GM12878 (cell line): ENCODE measurements at regions not wholly inside any gene's neighbourhood (a gene's known extent, or its start where the extent isn't known, plus 50 kb on each side); places are given as distances from the start of the nearest gene placed in this dataset.

Experiments
- ATAC-seq: fragments of 200-7000 bp; cut with Tn5 transposase; 3 replicates; pipeline ENCODE4 v1.9.1; 2020; ENCODE audit warnings: mild to moderate bottlenecking, moderate library complexity
- BruUV-seq: library from RNA; stranded (reverse); fragments of 400-500 nt; replicated peaks from 2 replicates; lab custom pipeline; 2021; lab: Mats Ljungman, UMichigan
- CTCF ChIA-PET: fragments of 300-600 bp; sonication (Branson Sonifier 250); formaldehyde crosslinking; extraction: SDS; loops from one replicate; lab custom pipeline; 2021; ENCODE audit warnings: inconsistent platforms; lab: Yijun Ruan, JAX
- POLR2A ChIA-PET: fragments of 350-600 bp; formaldehyde crosslinking; extraction: SDS; loops from one replicate; lab custom pipeline; 2021; ENCODE audit warnings: inconsistent platforms; lab: Charles Lee
- RAD21 ChIA-PET: fragments of 300-600 bp; sonication (Branson Sonifier 250); formaldehyde crosslinking; loops from one replicate; lab custom pipeline; 2023; ENCODE audit warnings: antibody characterized with exemption; ENCODE audit not compliant: unreplicated experiment; lab: Charles Lee
- SMC1A ChIA-PET: fragments of 300-600 bp; sonication (Branson Sonifier 250); formaldehyde crosslinking; loops from one replicate; lab custom pipeline; 2023; ENCODE audit not compliant: unreplicated experiment, uncharacterized antibody; lab: Charles Lee
- DNase-seq: peaks from one replicate; pipeline ENCODE4 v3.0.0-alpha.2; 2011; ENCODE audit warnings: low read depth, low spot score
- FAIRE-seq: peaks from 3 replicates; lab custom pipeline; 2011; peaks lifted over from hg19 to GRCh38; lab: Jason Lieb, UNC
- H2AFZ ChIP-seq: 2 replicates; pipeline ENCODE4 v1.6.0; 2011; ENCODE audit warnings: low read depth, low read length, control low read depth; ENCODE audit not compliant: control insufficient read depth
- H3K27ac ChIP-seq: 2 replicates; pipeline ENCODE4 v1.5.1; 2011; ENCODE audit warnings: control low read depth; ENCODE audit not compliant: control insufficient read depth, insufficient read depth
- H3K27me3 ChIP-seq, 2 experiments: replicated peaks in 1 of 2; 2 replicates each; pipeline versions ENCODE4 v1.6.0 to v1.6.1; 2011; ENCODE audit warnings: low read length in 1 of 2; ENCODE audit not compliant: control insufficient read depth in 2 of 2, insufficient read depth in 2 of 2
- H3K36me3 ChIP-seq, 2 experiments: 2 replicates each; pipeline ENCODE4 v1.5.1; 2011; ENCODE audit warnings: low read length in 1 of 2; ENCODE audit not compliant: control insufficient read depth in 2 of 2, insufficient read depth in 2 of 2
- H3K4me1 ChIP-seq: 2 replicates; pipeline ENCODE4 v1.6.1; 2011; ENCODE audit warnings: mild to moderate bottlenecking, low read length, moderate library complexity, mixed read lengths; ENCODE audit not compliant: control insufficient read depth, insufficient read depth
- H3K4me2 ChIP-seq: 2 replicates; pipeline ENCODE4 v1.6.0; 2011; ENCODE audit warnings: control low read depth; ENCODE audit not compliant: control insufficient read depth, insufficient read depth
- H3K4me3 ChIP-seq: fragments of 200-600 bp; sonication (generic); 2 replicates; pipeline ENCODE4 v1.5.1; 2016
- H3K79me2 ChIP-seq: 2 replicates; pipeline ENCODE4 v1.6.0; 2011; ENCODE audit warnings: low read length; ENCODE audit not compliant: control insufficient read depth, insufficient read depth
- H3K9ac ChIP-seq: 2 replicates; pipeline ENCODE4 v1.8.0; 2011; ENCODE audit warnings: low read length, control low read depth, mixed read lengths; ENCODE audit not compliant: control insufficient read depth, insufficient read depth
- H3K9me3 ChIP-seq: replicated peaks from 3 replicates; pipeline ENCODE4 v1.5.1; 2011; ENCODE audit warnings: mild to moderate bottlenecking, low read length; ENCODE audit not compliant: control insufficient read depth, insufficient read depth
- H4K20me1 ChIP-seq: 2 replicates; pipeline ENCODE4 v1.6.0; 2011; ENCODE audit not compliant: control insufficient read depth, insufficient read depth
- ESRRA ChIP-seq: IDR thresholded peaks from 2 replicates; pipeline ENCODE4 v1.6.1; 2012; ENCODE audit warnings: mild to moderate bottlenecking, low read length, improper control_type of control experiment
- GATAD2B ChIP-seq: fragments of 450-650 bp; conservative IDR thresholded peaks from 2 replicates; pipeline ENCODE4 v1.6.1; 2017; ENCODE audit warnings: low read depth, mild to moderate bottlenecking, moderate library complexity
- KLF5 ChIP-seq: fragments of 450-650 bp; IDR thresholded peaks from 2 replicates; pipeline ENCODE4 v1.6.1; 2014; ENCODE audit warnings: mild to moderate bottlenecking; ENCODE audit not compliant: partially characterized antibody
- NR2F1 ChIP-seq: fragments of 450-650 bp; conservative IDR thresholded peaks from 2 replicates; pipeline ENCODE4 v1.6.1; 2017; ENCODE audit warnings: mild to moderate bottlenecking
- SKIL ChIP-seq: fragments of 450-650 bp; IDR thresholded peaks from 2 replicates; pipeline ENCODE4 v1.6.1; 2017; ENCODE audit warnings: mild to moderate bottlenecking, low read depth, inconsistent platforms; ENCODE audit not compliant: poor library complexity, severe bottlenecking
- WRNIP1 ChIP-seq: IDR thresholded peaks from 2 replicates; pipeline ENCODE4 v1.6.1; 2011; ENCODE audit warnings: low read depth, low read length, improper control_type of control experiment, borderline replicate concordance
- WGBS: methylation state at CpG from one replicate; pipeline ENCODE4 v1.1.6; 2016; ENCODE audit warnings: low lambda C conversion rate; ENCODE audit not compliant: insufficient replicate concordance, insufficient coverage; ENCODE audit errors: missing lambda C conversion rate; 5-methylcytosine and 5-hydroxymethylcytosine counted together
- in situ Hi-C: fragments of 300-500 bp; cut with MboI; formaldehyde crosslinking; loops from 9 replicates; pipeline ENCODE4 v1.14.3; 2018; ENCODE audit warnings: mixed read lengths
- intact Hi-C: fragments of 100-400 bp; cut with micrococcal nuclease; formaldehyde crosslinking; loops from one replicate; pipeline ENCODE4 v1.14.2; 2022; ENCODE audit not compliant: unreplicated experiment
- TF ChIP-seq, protein P1 (sequence below), 3 experiments: IDR thresholded peaks in 2 of 3; conservative IDR thresholded peaks in 1 of 3; 2 replicates each; pipeline ENCODE4 v1.5.1; 2011; ENCODE audit warnings: low read depth in 3 of 3, low read length in 3 of 3, mild to moderate bottlenecking in 3 of 3, control low read depth in 2 of 3, moderate library complexity in 2 of 3, inconsistent platforms in 1 of 3, mixed read lengths in 1 of 3; ENCODE audit not compliant: control insufficient read depth in 2 of 3, insufficient read depth in 1 of 3; ENCODE audit errors: extremely low read depth in 1 of 3

- no TSS peak for BruUV-seq
- SMC1A ChIA-PET, result interaction anchor here (0.6 to 1.3 kb wide), 3 partner anchors 19 to 567 kb away, joined by 3 read pairs; no protein-coding TSS in a partner anchor
- Histone ChIP-seq H3K4me3 (no peak overlapping the region), H3K9me3 (no peaks in the 10 kb centered on the region), H2AFZ (no peak overlapping the region), H3K4me2 (no peak overlapping the region), H4K20me1 (no peaks in the 10 kb centered on the region), H3K27ac (no peak overlapping the region), H3K9ac (no peak overlapping the region), H3K36me3 (no peaks in the 10 kb centered on the region), H3K4me1 (no peaks in the 10 kb centered on the region), H3K27me3 (no peaks in the 10 kb centered on the region), H3K79me2 (no peaks in the 10 kb centered on the region)
- intact Hi-C loops, result no loop called here
- CTCF ChIA-PET, result no interaction called here
- in situ Hi-C loops, result no loop called here
- ATAC-seq (no peak), DNase-seq (no peak), FAIRE-seq (no peak)
- TF ChIP-seq, protein P1, sequence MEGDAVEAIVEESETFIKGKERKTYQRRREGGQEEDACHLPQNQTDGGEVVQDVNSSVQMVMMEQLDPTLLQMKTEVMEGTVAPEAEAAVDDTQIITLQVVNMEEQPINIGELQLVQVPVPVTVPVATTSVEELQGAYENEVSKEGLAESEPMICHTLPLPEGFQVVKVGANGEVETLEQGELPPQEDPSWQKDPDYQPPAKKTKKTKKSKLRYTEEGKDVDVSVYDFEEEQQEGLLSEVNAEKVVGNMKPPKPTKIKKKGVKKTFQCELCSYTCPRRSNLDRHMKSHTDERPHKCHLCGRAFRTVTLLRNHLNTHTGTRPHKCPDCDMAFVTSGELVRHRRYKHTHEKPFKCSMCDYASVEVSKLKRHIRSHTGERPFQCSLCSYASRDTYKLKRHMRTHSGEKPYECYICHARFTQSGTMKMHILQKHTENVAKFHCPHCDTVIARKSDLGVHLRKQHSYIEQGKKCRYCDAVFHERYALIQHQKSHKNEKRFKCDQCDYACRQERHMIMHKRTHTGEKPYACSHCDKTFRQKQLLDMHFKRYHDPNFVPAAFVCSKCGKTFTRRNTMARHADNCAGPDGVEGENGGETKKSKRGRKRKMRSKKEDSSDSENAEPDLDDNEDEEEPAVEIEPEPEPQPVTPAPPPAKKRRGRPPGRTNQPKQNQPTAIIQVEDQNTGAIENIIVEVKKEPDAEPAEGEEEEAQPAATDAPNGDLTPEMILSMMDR (IDR thresholded peaks at IDR 0.05 in 2 of 3, conservative IDR thresholded peaks at IDR 0.05 in 1 of 3; ENCODE audit: control insufficient read depth in 2 of 3, extremely low read depth in 1 of 3, insufficient read depth in 1 of 3, low read depth in 3 of 3, low read length in 3 of 3), result no peak
- TF ChIP-seq WRNIP1 (no peak), ESRRA (no peak), GATAD2B (no peak), KLF5 (no peak), NR2F1 (no peak), SKIL (no peak)
- RAD21 ChIA-PET, result no interaction called here
- 0% methylated on average over 1 of the region's 1 CpG for WGBS
- POLR2A ChIA-PET, result interaction anchor here (0.6 kb wide), 1 partner anchor 977 kb away, joined by 3 read pairs; no protein-coding TSS in a partner anchor
These were observed 495.7 kb downstream of the RIT2 start for GRCh38 chr18:42619771-42620170.
